ENCODE measurements at regions not wholly inside any gene's neighbourhood (a gene's known extent, or its start where the extent isn't known, plus 50 kb on each side); places are given as distances from the start of the nearest gene placed in this dataset.

GRCh38 chr5:2369178-2369577 is 382.3 kb downstream of the IRX2 start:
- no peak for TF ChIP-seq CTCF (IDR thresholded peaks at IDR 0.05)
- no peak for TF ChIP-seq POLR2A (IDR thresholded peaks at IDR 0.05)
